Ishikawa (cell line): ENCODE measurements at regions not wholly inside any gene's neighbourhood (a gene's known extent, or its start where the extent isn't known, plus 50 kb on each side); places are given as distances from the start of the nearest gene placed in this dataset.

Source experiments
- CEBPB ChIP-seq: IDR thresholded peaks from 2 replicates; pipeline ENCODE4 v1.6.1; 2012
- CREB1 ChIP-seq: IDR thresholded peaks from 2 replicates; pipeline ENCODE4 v1.6.1; 2012; ENCODE audit warnings: low read depth
- EGR1 ChIP-seq: IDR thresholded peaks from 2 replicates; pipeline ENCODE4 v1.6.1; 2012
- EP300 ChIP-seq: IDR thresholded peaks from 2 replicates; pipeline ENCODE4 v1.6.1; 2012; ENCODE audit warnings: borderline replicate concordance
- FOXM1 ChIP-seq: IDR thresholded peaks from 2 replicates; pipeline ENCODE4 v1.6.1; 2012; ENCODE audit warnings: low read depth, borderline replicate concordance
- MAX ChIP-seq: IDR thresholded peaks from 2 replicates; pipeline ENCODE4 v1.6.1; 2012
- NFIC ChIP-seq: IDR thresholded peaks from 2 replicates; pipeline ENCODE4 v1.6.1; 2012
- RAD21 ChIP-seq: IDR thresholded peaks from 2 replicates; pipeline ENCODE4 v1.6.1; 2012; ENCODE audit warnings: low read depth
- REST ChIP-seq: IDR thresholded peaks from 2 replicates; pipeline ENCODE4 v1.6.1; 2012; ENCODE audit warnings: low read depth, mild to moderate bottlenecking
- TAF1 ChIP-seq: IDR thresholded peaks from 2 replicates; pipeline ENCODE4 v1.6.1; 2012; ENCODE audit warnings: low read depth, mild to moderate bottlenecking
- TCF12 ChIP-seq: IDR thresholded peaks from 2 replicates; pipeline ENCODE4 v1.6.1; 2012; ENCODE audit warnings: low read depth
- TEAD4 ChIP-seq: IDR thresholded peaks from 2 replicates; pipeline ENCODE4 v1.6.1; 2012
- USF1 ChIP-seq: IDR thresholded peaks from 2 replicates; pipeline ENCODE4 v1.6.1; 2012
- YY1 ChIP-seq: IDR thresholded peaks from 2 replicates; pipeline ENCODE4 v1.6.1; 2012; ENCODE audit warnings: low read depth
- ZBTB7A ChIP-seq: IDR thresholded peaks from 2 replicates; pipeline ENCODE4 v1.6.1; 2012; ENCODE audit warnings: low read depth

- TF ChIP-seq TEAD4 (no peak), MAX (no peak), CEBPB (no peak), USF1 (no peak), YY1 (no peak), TAF1 (no peak), TCF12 (no peak)
These were observed 404.4 kb upstream of the MGAT4C start for GRCh38 chr12:86660488-86661147.

GRCh38 chr12:86659985-86660384 is 403.8 kb upstream of the MGAT4C start:
- no peak for TF ChIP-seq USF1
- no peak for TF ChIP-seq EP300
- no peak for TF ChIP-seq TEAD4
- no peak for TF ChIP-seq FOXM1
- no peak for TF ChIP-seq REST
- TF ChIP-seq YY1, result no peak
- TF ChIP-seq CEBPB, result no peak
- TF ChIP-seq CREB1, result no peak
- TF ChIP-seq EGR1, result no peak
- TF ChIP-seq NFIC, result no peak

GRCh38 chr12:86658303-86658702 is 402.1 kb upstream of the MGAT4C start:
- no peak for TF ChIP-seq RAD21
- TF ChIP-seq FOXM1, result no peak
- TF ChIP-seq EGR1, result no peak
- no peak for TF ChIP-seq ZBTB7A
- TF ChIP-seq NFIC, result no peak
- TF ChIP-seq YY1, result no peak
- no peak for TF ChIP-seq MAX
- no peak for TF ChIP-seq TEAD4
- no peak for TF ChIP-seq CEBPB
- TF ChIP-seq TAF1, result no peak
- no peak for TF ChIP-seq CREB1
- TF ChIP-seq USF1, result no peak
- TF ChIP-seq TCF12, result no peak
- TF ChIP-seq EP300, result no peak
- TF ChIP-seq REST, result no peak

GRCh38 chr12:86647800-86648199 is 391.6 kb upstream of the MGAT4C start:
- no peak for TF ChIP-seq ZBTB7A

- TF ChIP-seq RAD21 (0 out of 2 replicates have a peak, but pooled peaks have one; percentile 2), FOXM1 (no peak)
These were observed 378.5 kb upstream of the MGAT4C start for GRCh38 chr12:86634456-86635410.

GRCh38 chr12:86627001-86627400 is 370.8 kb upstream of the MGAT4C start:
- TF ChIP-seq REST, result no peak
- TF ChIP-seq TAF1, result no peak
- TF ChIP-seq CREB1, result no peak
- no peak for TF ChIP-seq TCF12
- TF ChIP-seq NFIC, result no peak
- TF ChIP-seq EGR1, result no peak
- TF ChIP-seq FOXM1, result no peak
- no peak for TF ChIP-seq USF1
- no peak for TF ChIP-seq MAX
- TF ChIP-seq TEAD4, result no peak
- TF ChIP-seq EP300, result no peak
- TF ChIP-seq YY1, result no peak
- no peak for TF ChIP-seq CEBPB
- no peak for TF ChIP-seq RAD21
- TF ChIP-seq ZBTB7A, result no peak
